ENCODE measurements at regions not wholly inside any gene's neighbourhood (a gene's known extent, or its start where the extent isn't known, plus 50 kb on each side); places are given as distances from the start of the nearest gene placed in this dataset.

DNA sequence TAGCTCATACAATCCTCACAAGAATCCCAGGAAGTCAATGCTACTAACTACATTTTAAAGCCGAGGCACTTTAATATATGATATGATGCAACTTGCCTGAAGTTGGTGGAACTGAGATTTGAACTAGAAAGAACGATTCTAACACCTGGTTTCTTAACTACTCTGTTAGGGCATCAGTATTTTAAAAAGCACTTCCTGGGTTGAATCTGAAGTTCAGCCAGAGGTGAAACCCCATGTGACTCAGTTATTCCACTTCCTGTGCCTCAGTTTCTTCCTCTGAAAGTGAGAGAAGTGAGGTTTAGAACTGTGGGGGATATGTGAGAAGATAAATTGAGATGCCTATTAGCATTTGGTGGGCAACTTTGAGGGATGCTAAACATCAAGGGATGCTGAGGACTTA is 129.4 kb upstream of the ANKFN1 start:
- TF ChIP-seq, protein P1, sequence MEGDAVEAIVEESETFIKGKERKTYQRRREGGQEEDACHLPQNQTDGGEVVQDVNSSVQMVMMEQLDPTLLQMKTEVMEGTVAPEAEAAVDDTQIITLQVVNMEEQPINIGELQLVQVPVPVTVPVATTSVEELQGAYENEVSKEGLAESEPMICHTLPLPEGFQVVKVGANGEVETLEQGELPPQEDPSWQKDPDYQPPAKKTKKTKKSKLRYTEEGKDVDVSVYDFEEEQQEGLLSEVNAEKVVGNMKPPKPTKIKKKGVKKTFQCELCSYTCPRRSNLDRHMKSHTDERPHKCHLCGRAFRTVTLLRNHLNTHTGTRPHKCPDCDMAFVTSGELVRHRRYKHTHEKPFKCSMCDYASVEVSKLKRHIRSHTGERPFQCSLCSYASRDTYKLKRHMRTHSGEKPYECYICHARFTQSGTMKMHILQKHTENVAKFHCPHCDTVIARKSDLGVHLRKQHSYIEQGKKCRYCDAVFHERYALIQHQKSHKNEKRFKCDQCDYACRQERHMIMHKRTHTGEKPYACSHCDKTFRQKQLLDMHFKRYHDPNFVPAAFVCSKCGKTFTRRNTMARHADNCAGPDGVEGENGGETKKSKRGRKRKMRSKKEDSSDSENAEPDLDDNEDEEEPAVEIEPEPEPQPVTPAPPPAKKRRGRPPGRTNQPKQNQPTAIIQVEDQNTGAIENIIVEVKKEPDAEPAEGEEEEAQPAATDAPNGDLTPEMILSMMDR (IDR thresholded peaks at IDR 0.05) = no peak
- TF ChIP-seq POLR2A (IDR thresholded peaks at IDR 0.05) = no peak

Data from Peyer's patch (tissue), 4 donors.